Ascending aorta (tissue), 2 donors: ENCODE measurements at regions not wholly inside any gene's neighbourhood (a gene's known extent, or its start where the extent isn't known, plus 50 kb on each side); places are given as distances from the start of the nearest gene placed in this dataset.

Experiments used
- DNase-seq, 2 donors: peaks; one replicate each; pipeline ENCODE4 v3.0.0-alpha.2; 2019; ENCODE audit warnings: low spot score in 2 of 2
- H3K27ac ChIP-seq, 2 donors: fragments of 200-600 bp; sonication (generic); one replicate each; pipeline ENCODE4 v1.5.1; 2016 to 2017; ENCODE audit warnings: mild to moderate bottlenecking in 1 of 2
- H3K27me3 ChIP-seq: fragments of 200-600 bp; sonication (generic); one replicate; pipeline ENCODE4 v1.5.1; 2017
- H3K36me3 ChIP-seq, 2 donors: fragments of 200-600 bp; sonication (generic); one replicate each; pipeline ENCODE4 v1.5.1; 2016
- H3K4me1 ChIP-seq, 2 donors: fragments of 200-600 bp; sonication (generic); one replicate each; pipeline ENCODE4 v1.5.1; 2016 to 2017; ENCODE audit warnings: mild to moderate bottlenecking in 1 of 2
- H3K4me3 ChIP-seq, 2 donors: fragments of 200-600 bp; sonication (generic); one replicate each; pipeline ENCODE4 v1.5.1; 2016 to 2017; ENCODE audit warnings: mild to moderate bottlenecking in 1 of 2
- H3K9me3 ChIP-seq, 2 donors: fragments of 200-600 bp; sonication (generic); one replicate each; pipeline ENCODE4 v1.5.1; 2016
- CTCF ChIP-seq, 3 experiments: fragments of 200-600 bp in 2 of 3; fragments of 450-650 bp in 1 of 3; sonication (generic) in 2 of 3; IDR thresholded peaks; one replicate each; pipeline ENCODE4 v1.5.1; 2016 to 2019; ENCODE audit warnings: antibody characterized with exemption in 3 of 3, mild to moderate bottlenecking in 1 of 3, moderate library complexity in 1 of 3
- intact Hi-C: fragments of 100-400 bp; cut with DNase I; formaldehyde crosslinking; loops from one replicate; pipeline ENCODE4 v1.15.1; 2023

- no peak overlapping the region for H3K4me3 ChIP-seq
- no peaks in the 10 kb centered on the region for H3K4me1 ChIP-seq
- intact Hi-C loops = no loop called here
- DNase-seq = no peak
- TF ChIP-seq CTCF (IDR thresholded peaks at IDR 0.05) = no peak
- no peak overlapping the region for H3K27ac ChIP-seq
- H3K27me3 ChIP-seq = no peaks in the 10 kb centered on the region
- no peaks in the 10 kb centered on the region for H3K9me3 ChIP-seq
- H3K36me3 ChIP-seq = no peaks in the 10 kb centered on the region
Measured at GRCh38 chr1:218815076-218815475, 358.6 kb upstream of the LYPLAL1 start.

GRCh38 chr1:218817071-218817470, 356.6 kb upstream of the LYPLAL1 start:
- no peaks in the 10 kb centered on the region for H3K36me3 ChIP-seq
- no peaks in the 10 kb centered on the region for H3K27me3 ChIP-seq
- no peaks in the 10 kb centered on the region for H3K9me3 ChIP-seq
- TF ChIP-seq CTCF (IDR thresholded peaks at IDR 0.05) = no peak
- intact Hi-C loops = no loop called here
- H3K4me3 ChIP-seq = no peak overlapping the region
- no peak for DNase-seq
- H3K27ac ChIP-seq = no peak overlapping the region
- H3K4me1 ChIP-seq = no peaks in the 10 kb centered on the region

- no peaks in the 10 kb centered on the region for H3K36me3 ChIP-seq
- H3K4me1 ChIP-seq = no peaks in the 10 kb centered on the region
- H3K27me3 ChIP-seq = no peaks in the 10 kb centered on the region
- intact Hi-C loops = no loop called here
- DNase-seq = no peak
- no peak overlapping the region for H3K4me3 ChIP-seq
- no peak overlapping the region for H3K27ac ChIP-seq
- TF ChIP-seq CTCF (IDR thresholded peaks at IDR 0.05) = no peak
- H3K9me3 ChIP-seq = no peaks in the 10 kb centered on the region
Measured at GRCh38 chr1:218817691-218818465, 355.8 kb upstream of the LYPLAL1 start.

GRCh38 chr1:218823291-218823900, 350.3 kb upstream of the LYPLAL1 start:
- DNase-seq = no peak
- no peak for TF ChIP-seq CTCF (IDR thresholded peaks at IDR 0.05)
- Histone ChIP-seq H3K27me3 (no peaks in the 10 kb centered on the region), H3K9me3 (no peaks in the 10 kb centered on the region), H3K36me3 (no peaks in the 10 kb centered on the region), H3K4me1 (no peaks in the 10 kb centered on the region), H3K27ac (no peak overlapping the region), H3K4me3 (no peak overlapping the region)
- intact Hi-C loops = loop anchor here (10.0 kb wide), 1 partner anchor 479 kb away; the partner anchor contains the start of gene TGFB2

GRCh38 chr1:218827486-218827885, 346.2 kb upstream of the LYPLAL1 start:
- Histone ChIP-seq H3K27me3 (no peaks in the 10 kb centered on the region), H3K27ac (no peak overlapping the region), H3K9me3 (no peaks in the 10 kb centered on the region), H3K4me1 (no peaks in the 10 kb centered on the region), H3K4me3 (no peak overlapping the region), H3K36me3 (no peaks in the 10 kb centered on the region)
- no peak for TF ChIP-seq CTCF (IDR thresholded peaks at IDR 0.05)
- no peak for DNase-seq
- intact Hi-C loops = loop anchor here (10.0 kb wide), 1 partner anchor 483 kb away; the partner anchor contains the start of gene TGFB2
